ENCODE measurements at regions not wholly inside any gene's neighbourhood (a gene's known extent, or its start where the extent isn't known, plus 50 kb on each side); places are given as distances from the start of the nearest gene placed in this dataset.

DNA sequence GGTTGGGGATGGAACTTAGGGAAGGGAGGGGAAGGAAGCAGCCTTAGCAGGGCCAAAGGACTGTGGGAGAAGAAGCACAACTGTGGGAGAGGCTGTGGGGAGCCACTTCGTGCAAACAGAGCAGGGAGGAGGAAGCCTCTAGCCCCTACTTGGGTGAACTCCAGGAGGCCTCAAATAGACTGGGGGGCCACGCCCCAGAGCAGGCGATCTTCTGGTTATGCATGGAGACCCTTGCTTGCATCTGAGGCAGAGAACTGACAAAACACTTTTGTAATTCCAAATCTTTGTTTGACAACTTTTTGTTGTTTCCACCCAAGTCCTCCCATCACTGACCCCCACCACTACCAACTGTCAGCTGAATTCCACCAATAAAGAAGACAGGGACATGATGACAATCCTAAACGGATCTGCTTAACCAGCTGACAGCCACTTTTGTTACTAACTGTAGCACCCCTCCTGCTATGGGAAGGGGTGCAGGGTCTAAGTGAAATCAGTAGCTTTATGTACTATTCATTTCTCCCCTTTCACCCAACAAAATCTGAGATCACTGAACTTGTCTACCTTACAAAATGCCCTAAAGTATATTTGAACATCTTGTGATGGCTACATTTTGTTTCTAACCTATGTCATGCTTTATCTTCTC, 80.5 kb upstream of the CPO start:
- TF ChIP-seq, protein P1, sequence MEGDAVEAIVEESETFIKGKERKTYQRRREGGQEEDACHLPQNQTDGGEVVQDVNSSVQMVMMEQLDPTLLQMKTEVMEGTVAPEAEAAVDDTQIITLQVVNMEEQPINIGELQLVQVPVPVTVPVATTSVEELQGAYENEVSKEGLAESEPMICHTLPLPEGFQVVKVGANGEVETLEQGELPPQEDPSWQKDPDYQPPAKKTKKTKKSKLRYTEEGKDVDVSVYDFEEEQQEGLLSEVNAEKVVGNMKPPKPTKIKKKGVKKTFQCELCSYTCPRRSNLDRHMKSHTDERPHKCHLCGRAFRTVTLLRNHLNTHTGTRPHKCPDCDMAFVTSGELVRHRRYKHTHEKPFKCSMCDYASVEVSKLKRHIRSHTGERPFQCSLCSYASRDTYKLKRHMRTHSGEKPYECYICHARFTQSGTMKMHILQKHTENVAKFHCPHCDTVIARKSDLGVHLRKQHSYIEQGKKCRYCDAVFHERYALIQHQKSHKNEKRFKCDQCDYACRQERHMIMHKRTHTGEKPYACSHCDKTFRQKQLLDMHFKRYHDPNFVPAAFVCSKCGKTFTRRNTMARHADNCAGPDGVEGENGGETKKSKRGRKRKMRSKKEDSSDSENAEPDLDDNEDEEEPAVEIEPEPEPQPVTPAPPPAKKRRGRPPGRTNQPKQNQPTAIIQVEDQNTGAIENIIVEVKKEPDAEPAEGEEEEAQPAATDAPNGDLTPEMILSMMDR (IDR thresholded peaks at IDR 0.05), result no peak
- TF ChIP-seq POLR2AphosphoS5 (IDR thresholded peaks at IDR 0.05; ENCODE audit: insufficient read depth in 1 of 2, low read depth in 1 of 2), result no peak

Measured in vagina (tissue), 2 donors.